ENCODE measurements at regions not wholly inside any gene's neighbourhood (a gene's known extent, or its start where the extent isn't known, plus 50 kb on each side); places are given as distances from the start of the nearest gene placed in this dataset.

DNA sequence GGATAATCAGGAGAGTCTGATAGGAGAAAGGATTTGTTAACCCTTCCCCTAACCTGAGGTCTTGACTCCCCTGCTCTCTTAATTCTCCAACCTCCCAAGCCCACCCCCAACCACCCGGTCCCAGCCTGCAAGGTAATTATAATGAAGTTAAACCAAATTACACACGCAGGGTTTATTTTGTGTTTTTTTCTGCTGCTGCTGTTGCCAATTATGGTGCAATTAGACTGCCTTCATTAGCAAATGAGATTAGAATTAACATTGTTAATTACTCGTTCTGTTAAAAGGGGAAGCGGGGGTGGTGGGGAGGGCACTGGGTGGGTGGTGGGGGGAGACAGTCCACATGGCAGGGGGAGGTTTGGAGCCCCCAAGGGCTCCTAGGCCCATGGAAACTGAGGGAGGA is 128.9 kb downstream of the CCT6B start:
- in situ Hi-C loops (cut with MboI; ENCODE audit: low pct_unique_long_range_greater_than_20kb, low sequenced_read_pairs, unreplicated experiment) = no loop called here
- TF ChIP-seq, protein P1, sequence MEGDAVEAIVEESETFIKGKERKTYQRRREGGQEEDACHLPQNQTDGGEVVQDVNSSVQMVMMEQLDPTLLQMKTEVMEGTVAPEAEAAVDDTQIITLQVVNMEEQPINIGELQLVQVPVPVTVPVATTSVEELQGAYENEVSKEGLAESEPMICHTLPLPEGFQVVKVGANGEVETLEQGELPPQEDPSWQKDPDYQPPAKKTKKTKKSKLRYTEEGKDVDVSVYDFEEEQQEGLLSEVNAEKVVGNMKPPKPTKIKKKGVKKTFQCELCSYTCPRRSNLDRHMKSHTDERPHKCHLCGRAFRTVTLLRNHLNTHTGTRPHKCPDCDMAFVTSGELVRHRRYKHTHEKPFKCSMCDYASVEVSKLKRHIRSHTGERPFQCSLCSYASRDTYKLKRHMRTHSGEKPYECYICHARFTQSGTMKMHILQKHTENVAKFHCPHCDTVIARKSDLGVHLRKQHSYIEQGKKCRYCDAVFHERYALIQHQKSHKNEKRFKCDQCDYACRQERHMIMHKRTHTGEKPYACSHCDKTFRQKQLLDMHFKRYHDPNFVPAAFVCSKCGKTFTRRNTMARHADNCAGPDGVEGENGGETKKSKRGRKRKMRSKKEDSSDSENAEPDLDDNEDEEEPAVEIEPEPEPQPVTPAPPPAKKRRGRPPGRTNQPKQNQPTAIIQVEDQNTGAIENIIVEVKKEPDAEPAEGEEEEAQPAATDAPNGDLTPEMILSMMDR (IDR thresholded peaks at IDR 0.05; ENCODE audit: extremely low read depth, insufficient read depth, missing control alignments) = no peak
- no peak for DNase-seq (ENCODE audit: low spot score)

- no peak for DNase-seq (ENCODE audit: low spot score)
- in situ Hi-C loops (cut with MboI; ENCODE audit: low pct_unique_long_range_greater_than_20kb, low sequenced_read_pairs, unreplicated experiment) = no loop called here
- TF ChIP-seq, protein P1 (IDR thresholded peaks at IDR 0.05; ENCODE audit: extremely low read depth, insufficient read depth, missing control alignments) = no peak
Observed at GRCh38 chr17:34827008-34827407, 134.3 kb downstream of the CCT6B start.

GRCh38 chr17:34826332-34826731 is 134.9 kb downstream of the CCT6B start:
- no peak for DNase-seq (ENCODE audit: low spot score)
- in situ Hi-C loops (cut with MboI; ENCODE audit: low pct_unique_long_range_greater_than_20kb, low sequenced_read_pairs, unreplicated experiment) = no loop called here
- TF ChIP-seq, protein P1 (IDR thresholded peaks at IDR 0.05; ENCODE audit: extremely low read depth, insufficient read depth, missing control alignments) = no peak

DNA sequence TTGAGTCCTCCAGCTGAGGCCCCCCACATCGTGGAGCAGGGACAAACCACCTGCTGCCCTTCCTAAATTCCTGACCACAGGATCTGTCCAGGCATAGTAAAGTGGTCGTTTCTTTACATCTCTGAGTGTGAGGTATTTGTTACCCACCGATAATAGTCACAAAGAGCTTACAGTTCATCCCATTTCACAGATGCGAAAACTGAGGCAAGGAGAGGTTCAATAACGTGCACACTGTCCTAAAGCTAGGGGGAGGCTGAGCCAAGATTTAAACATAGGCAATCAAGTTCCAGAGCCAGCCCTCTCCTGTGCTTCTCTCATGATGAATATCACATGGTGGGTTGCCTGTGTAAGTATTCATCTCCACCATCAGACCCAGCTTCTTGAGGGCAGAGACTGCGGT is 135.4 kb downstream of the CCT6B start:
- no peak for DNase-seq (ENCODE audit: low spot score)
- in situ Hi-C loops (cut with MboI; ENCODE audit: low pct_unique_long_range_greater_than_20kb, low sequenced_read_pairs, unreplicated experiment) = no loop called here
- TF ChIP-seq, protein P1 (IDR thresholded peaks at IDR 0.05; ENCODE audit: extremely low read depth, insufficient read depth, missing control alignments) = no peak

GRCh38 chr17:34825102-34825501 is 136.2 kb downstream of the CCT6B start:
- DNase-seq (ENCODE audit: low spot score) = no peak
- in situ Hi-C loops (cut with MboI; ENCODE audit: low pct_unique_long_range_greater_than_20kb, low sequenced_read_pairs, unreplicated experiment) = no loop called here
- TF ChIP-seq, protein P1 (IDR thresholded peaks at IDR 0.05; ENCODE audit: extremely low read depth, insufficient read depth, missing control alignments) = no peak

DNA sequence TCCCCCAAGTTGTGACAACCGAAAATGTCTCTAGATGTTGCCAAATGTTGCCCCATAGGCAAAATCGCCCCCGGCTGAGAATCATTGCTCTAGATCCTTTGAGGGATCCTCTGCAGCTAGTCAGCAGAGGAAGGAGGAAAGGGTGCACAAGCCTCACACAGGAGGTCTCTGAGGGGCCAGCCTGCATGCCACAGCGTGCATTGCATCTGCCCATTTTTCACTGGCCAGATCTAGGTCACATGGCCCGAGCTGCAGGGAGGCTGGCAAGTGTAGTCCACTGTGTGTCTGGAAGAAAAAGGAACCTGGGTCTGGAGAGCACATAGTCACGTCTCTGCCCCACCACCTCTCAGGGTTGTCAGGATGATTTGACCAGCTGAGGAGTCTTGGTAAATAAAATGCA is 138.2 kb downstream of the CCT6B start:
- TF ChIP-seq, protein P1 (IDR thresholded peaks at IDR 0.05; ENCODE audit: extremely low read depth, insufficient read depth, missing control alignments) = no peak
- in situ Hi-C loops (cut with MboI; ENCODE audit: low pct_unique_long_range_greater_than_20kb, low sequenced_read_pairs, unreplicated experiment) = no loop called here
- DNase-seq (ENCODE audit: low spot score) = no peak

All from GM13977 (cell line).